Endothelial cell of umbilical vein (primary cell): ENCODE measurements at regions not wholly inside any gene's neighbourhood (a gene's known extent, or its start where the extent isn't known, plus 50 kb on each side); places are given as distances from the start of the nearest gene placed in this dataset.

Experiments used
- BruUV-seq: library from RNA; stranded (reverse); fragments of 400-500 nt; replicated peaks from 2 replicates; lab custom pipeline; 2021; lab: Mats Ljungman, UMichigan
- CTCF ChIA-PET: fragments of 300-600, 350-600 bp; sonication (Branson Sonifier 250); formaldehyde crosslinking; loops from one replicate; lab custom pipeline; 2021; ENCODE audit warnings: antibody characterized with exemption, inconsistent platforms; lab: Charles Lee
- POLR2A ChIA-PET: fragments of 300-600, 350-600 bp; sonication (Branson Sonifier 250); formaldehyde crosslinking; loops from one replicate; lab custom pipeline; 2021; ENCODE audit warnings: antibody characterized with exemption, inconsistent platforms; lab: Charles Lee
- DNase-seq: peaks from one replicate; pipeline ENCODE4 v3.0.0-alpha.2; 2011; ENCODE audit warnings: low read depth, low spot score
- FAIRE-seq: peaks from 2 replicates; lab custom pipeline; 2011; peaks lifted over from hg19 to GRCh38; lab: Jason Lieb, UNC
- H2AFZ ChIP-seq: 2 replicates; pipeline ENCODE4 v1.6.0; 2012; ENCODE audit warnings: low read depth, low read length, control low read depth, inconsistent platforms
- H3K27ac ChIP-seq: 2 replicates; pipeline ENCODE4 v1.5.1; 2011; ENCODE audit warnings: low read depth, mild to moderate bottlenecking, control low read depth, low read length, moderate library complexity; ENCODE audit not compliant: insufficient read depth
- H3K27me3 ChIP-seq, 2 experiments: 2 replicates each; pipeline versions ENCODE4 v1.6.0 to v1.6.1; 2011; ENCODE audit warnings: low read length in 2 of 2, mixed read lengths in 1 of 2; ENCODE audit not compliant: control insufficient read depth in 2 of 2, insufficient read depth in 2 of 2
- H3K36me3 ChIP-seq, 2 experiments: 2 replicates in 1 of 2; 3 replicates in 1 of 2; pipeline ENCODE4 v1.5.1; 2011; ENCODE audit warnings: low read length in 2 of 2, mild to moderate bottlenecking in 1 of 2, moderate library complexity in 1 of 2; ENCODE audit not compliant: control insufficient read depth in 2 of 2, insufficient read depth in 2 of 2; ENCODE audit errors: extremely low read depth in 1 of 2
- H3K4me1 ChIP-seq: 3 replicates; pipeline ENCODE4 v1.5.1; 2011; ENCODE audit warnings: mild to moderate bottlenecking, low read length; ENCODE audit not compliant: control insufficient read depth, insufficient read depth; ENCODE audit errors: extremely low read depth
- H3K4me2 ChIP-seq: 2 replicates; pipeline ENCODE4 v1.6.1; 2011; ENCODE audit warnings: low read length, control low read depth, mixed read lengths; ENCODE audit not compliant: insufficient read depth
- H3K4me3 ChIP-seq, 3 experiments: fragments of 200-600 bp in 1 of 3; sonication (generic), shearing (Covaris generic) in 1 of 3; replicated peaks in 1 of 3; 2 replicates each; pipeline ENCODE4 v1.5.1; 2011 to 2016; ENCODE audit warnings: control low read depth in 3 of 3, low read length in 3 of 3, mild to moderate bottlenecking in 2 of 3, inconsistent platforms in 1 of 3, low read depth in 1 of 3, moderate library complexity in 1 of 3; ENCODE audit not compliant: insufficient read depth in 1 of 3
- H3K79me2 ChIP-seq: 2 replicates; pipeline ENCODE4 v1.6.0; 2012; ENCODE audit warnings: low read length, inconsistent platforms; ENCODE audit not compliant: control insufficient read depth, insufficient read depth
- H3K9ac ChIP-seq: replicated peaks from 2 replicates; pipeline ENCODE3; 2011; ENCODE audit warnings: low read length, control low read depth; ENCODE audit not compliant: insufficient read depth; ENCODE audit errors: extremely low read depth
- H3K9me1 ChIP-seq: replicated peaks from 3 replicates; pipeline ENCODE4 v1.6.0; 2011; ENCODE audit warnings: mild to moderate bottlenecking, low read length; ENCODE audit not compliant: control insufficient read depth, insufficient read depth; ENCODE audit errors: extremely low read depth
- H3K9me3 ChIP-seq: replicated peaks from 2 replicates; pipeline ENCODE4 v1.5.1; 2012; ENCODE audit warnings: low read length, inconsistent platforms; ENCODE audit not compliant: control insufficient read depth, insufficient read depth
- H4K20me1 ChIP-seq: replicated peaks from 2 replicates; pipeline ENCODE3; 2011; ENCODE audit warnings: mild to moderate bottlenecking, low read length; ENCODE audit not compliant: control insufficient read depth, insufficient read depth; ENCODE audit errors: extremely low read depth
- EZH2 ChIP-seq: IDR thresholded peaks from 2 replicates; pipeline ENCODE4 v1.6.1; 2012; ENCODE audit warnings: borderline replicate concordance, low read depth, mild to moderate bottlenecking, moderate library complexity, low read length, inconsistent platforms; ENCODE audit not compliant: severe bottlenecking
- FOS ChIP-seq: IDR thresholded peaks from 2 replicates; pipeline ENCODE4 v1.6.1; 2011; ENCODE audit warnings: mild to moderate bottlenecking, low read length, moderate library complexity, borderline replicate concordance; ENCODE audit not compliant: insufficient read depth
- JUN ChIP-seq: IDR thresholded peaks from 2 replicates; pipeline ENCODE4 v1.6.1; 2011; ENCODE audit warnings: borderline replicate concordance, low read depth; ENCODE audit not compliant: insufficient read length, insufficient read depth
- MYC ChIP-seq: IDR thresholded peaks from one replicate; pipeline ENCODE4 v1.6.1; 2011; ENCODE audit warnings: mild to moderate bottlenecking, low read depth, low read length
- POLR2A ChIP-seq: IDR thresholded peaks from 2 replicates; pipeline ENCODE4 v1.6.1; 2012; ENCODE audit warnings: low read depth, mild to moderate bottlenecking, control low read depth, low read length
- POLR2AphosphoS5 ChIP-seq: IDR thresholded peaks from 2 replicates; pipeline ENCODE4 v1.6.1; 2012; ENCODE audit warnings: low read depth, mild to moderate bottlenecking, control low read depth, low read length, moderate library complexity; ENCODE audit not compliant: insufficient read depth
- dilution Hi-C: fragments of 300-500 bp; cut with MboI; formaldehyde crosslinking; loops from one replicate; pipeline ENCODE4 v1.15.0; 2019; ENCODE audit warnings: low sequenced_read_pairs; ENCODE audit not compliant: extremely low pct_ligation_motif_present
- intact Hi-C: fragments of 100-400 bp; cut with micrococcal nuclease; formaldehyde crosslinking; loops from one replicate; pipeline ENCODE4 v1.10.0; 2022
- TF ChIP-seq, protein P1 (sequence below), 2 donors: IDR thresholded peaks; 1 replicate in 1 of 2; 2 replicates in 1 of 2; pipeline ENCODE4 v1.5.1; 2011; ENCODE audit warnings: low read length in 2 of 2, mild to moderate bottlenecking in 2 of 2, moderate library complexity in 2 of 2, control low read depth in 1 of 2, inconsistent platforms in 1 of 2, low read depth in 1 of 2; ENCODE audit not compliant: insufficient read depth in 1 of 2; ENCODE audit errors: extremely low read depth in 1 of 2

DNA sequence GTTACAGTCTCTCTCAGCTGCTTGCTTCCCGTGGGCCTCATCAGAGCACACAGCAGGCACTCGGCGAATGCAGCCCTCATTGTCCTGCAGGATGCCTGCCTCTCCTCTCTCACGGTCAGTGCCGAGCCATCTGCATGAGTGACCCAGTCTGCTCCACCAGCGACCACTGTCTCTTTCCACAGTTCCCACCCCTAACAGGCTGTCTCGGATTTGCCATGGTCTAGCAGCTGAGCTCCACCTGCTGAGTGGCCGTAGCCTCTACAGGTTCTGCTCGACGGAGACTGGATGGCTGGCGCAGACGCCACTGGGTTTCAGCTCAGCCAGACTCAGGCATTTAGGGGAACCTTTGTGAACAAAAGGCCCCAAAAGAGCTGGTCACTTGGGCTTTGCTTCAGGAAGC lies 209.4 kb upstream of the FOXK1 start:
- POLR2A ChIA-PET, result no interaction called here
- Histone ChIP-seq H4K20me1 (no peaks in the 10 kb centered on the region), H3K4me2 (no peak overlapping the region), H3K4me1 (no peaks in the 10 kb centered on the region), H3K9me3 (peaks cover 3% of the 10 kb centered on the region), H3K9me1 (no peaks in the 10 kb centered on the region), H3K27me3 (no peaks in the 10 kb centered on the region), H3K36me3 (no peaks in the 10 kb centered on the region), H3K4me3 (no peak overlapping the region), H3K27ac (no peak overlapping the region), H2AFZ (no peak overlapping the region), H3K9ac (no peak overlapping the region), H3K79me2 (no peaks in the 10 kb centered on the region)
- intact Hi-C loops (loop anchor here (10.0 kb wide), 1 partner anchor 1168 kb away; the partner anchor contains the start of gene SDK1), dilution Hi-C loops (no loop called here)
- CTCF ChIA-PET, result interaction anchor here (0.6 kb wide), 1 partner anchor 1182 kb away, joined by 3 read pairs; no protein-coding TSS in a partner anchor
- BruUV-seq, result no TSS peak
- no peak for TF ChIP-seq POLR2AphosphoS5
- no peak for TF ChIP-seq JUN
- TF ChIP-seq EZH2, result no peak
- no peak for TF ChIP-seq FOS
- TF ChIP-seq POLR2A, result no peak
- TF ChIP-seq, protein P1, sequence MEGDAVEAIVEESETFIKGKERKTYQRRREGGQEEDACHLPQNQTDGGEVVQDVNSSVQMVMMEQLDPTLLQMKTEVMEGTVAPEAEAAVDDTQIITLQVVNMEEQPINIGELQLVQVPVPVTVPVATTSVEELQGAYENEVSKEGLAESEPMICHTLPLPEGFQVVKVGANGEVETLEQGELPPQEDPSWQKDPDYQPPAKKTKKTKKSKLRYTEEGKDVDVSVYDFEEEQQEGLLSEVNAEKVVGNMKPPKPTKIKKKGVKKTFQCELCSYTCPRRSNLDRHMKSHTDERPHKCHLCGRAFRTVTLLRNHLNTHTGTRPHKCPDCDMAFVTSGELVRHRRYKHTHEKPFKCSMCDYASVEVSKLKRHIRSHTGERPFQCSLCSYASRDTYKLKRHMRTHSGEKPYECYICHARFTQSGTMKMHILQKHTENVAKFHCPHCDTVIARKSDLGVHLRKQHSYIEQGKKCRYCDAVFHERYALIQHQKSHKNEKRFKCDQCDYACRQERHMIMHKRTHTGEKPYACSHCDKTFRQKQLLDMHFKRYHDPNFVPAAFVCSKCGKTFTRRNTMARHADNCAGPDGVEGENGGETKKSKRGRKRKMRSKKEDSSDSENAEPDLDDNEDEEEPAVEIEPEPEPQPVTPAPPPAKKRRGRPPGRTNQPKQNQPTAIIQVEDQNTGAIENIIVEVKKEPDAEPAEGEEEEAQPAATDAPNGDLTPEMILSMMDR (IDR thresholded peaks at IDR 0.05; ENCODE audit: extremely low read depth in 1 of 2, insufficient read depth in 1 of 2, low read depth in 1 of 2, low read length in 2 of 2), result no peak
- TF ChIP-seq MYC, result no peak
- no peak for DNase-seq
- no peak for FAIRE-seq
